GM19240 (cell line): ENCODE measurements at regions not wholly inside any gene's neighbourhood (a gene's known extent, or its start where the extent isn't known, plus 50 kb on each side); places are given as distances from the start of the nearest gene placed in this dataset.
"Not testable (repeated sequence)": the region's sequence is repeated elsewhere in the genome, so short reads cannot be mapped to it uniquely, and the experiment has no call there.

ENCODE experiments used
- DNase-seq: peaks from one replicate; pipeline ENCODE4 v3.0.0; 2011; ENCODE audit warnings: low spot score; ENCODE audit not compliant: insufficient read length

GRCh38 chr14:23895480-23895879 lies 58.1 kb upstream of the DHRS4 start:
- no peak for DNase-seq

- DNase-seq = no peak
These were observed 56.9 kb upstream of the DHRS4 start for GRCh38 chr14:23896609-23897153.

- DNase-seq = not testable (repeated sequence)
These were observed 56.3 kb upstream of the DHRS4 start for GRCh38 chr14:23897291-23897690.

- not testable (repeated sequence) for DNase-seq
These were observed 55.2 kb upstream of the DHRS4 start for GRCh38 chr14:23898359-23898758.

- no peak for DNase-seq
These were observed 53.8 kb upstream of the DHRS4 start for GRCh38 chr14:23899788-23900187.

GRCh38 chr14:23903442-23903841 lies 50.1 kb upstream of the DHRS4 start:
- DNase-seq = no peak
